PC-9 (cell line): ENCODE measurements at regions not wholly inside any gene's neighbourhood (a gene's known extent, or its start where the extent isn't known, plus 50 kb on each side); places are given as distances from the start of the nearest gene placed in this dataset.

Experiments used
- BruUV-seq: library from RNA; stranded (reverse); fragments of 400-500 nt; replicated peaks from 2 replicates; lab custom pipeline; 2021; lab: Mats Ljungman, UMichigan
- CTCF ChIA-PET: fragments of 300-600 bp; sonication (Branson Sonifier 250); formaldehyde crosslinking; loops from one replicate; lab custom pipeline; 2022; ENCODE audit warnings: antibody characterized with exemption; lab: Charles Lee
- POLR2A ChIA-PET: fragments of 300-600 bp; sonication (Branson Sonifier 250); formaldehyde crosslinking; loops from one replicate; lab custom pipeline; 2022; ENCODE audit warnings: antibody characterized with exemption; ENCODE audit not compliant: unreplicated experiment; lab: Charles Lee
- DNase-seq, 2 experiments: peaks; one replicate each; pipeline versions ENCODE4 v3.0.0 to v3.0.0-alpha.2; 2015 to 2022; ENCODE audit warnings: mixed read lengths in 1 of 2
- H2AFZ ChIP-seq: fragments of 200-600 bp; sonication (generic); 2 replicates; pipeline ENCODE4 v1.8.1; 2017; ENCODE audit warnings: antibody characterized with exemption
- H3F3A ChIP-seq: fragments of 200-600 bp; sonication (generic); 2 replicates; pipeline ENCODE4 v1.8.1; 2017; ENCODE audit warnings: antibody characterized with exemption, mild to moderate bottlenecking, low read depth; ENCODE audit not compliant: insufficient read depth
- H3K27ac ChIP-seq: fragments of 200-600 bp; sonication (generic); 2 replicates; pipeline ENCODE4 v1.6.1; 2016; ENCODE audit warnings: mixed run types
- H3K27me3 ChIP-seq: fragments of 200-600 bp; sonication (generic); 2 replicates; pipeline ENCODE4 v1.6.1; 2016; ENCODE audit warnings: low read depth, mixed run types; ENCODE audit not compliant: insufficient read depth
- H3K36me3 ChIP-seq: fragments of 200-600 bp; sonication (generic); 2 replicates; pipeline ENCODE4 v1.6.1; 2016; ENCODE audit warnings: low read depth, mixed run types
- H3K4me1 ChIP-seq: fragments of 200-600 bp; sonication (generic); replicated peaks from 2 replicates; pipeline ENCODE4 v1.6.1; 2016; ENCODE audit warnings: mixed run types; ENCODE audit not compliant: insufficient read depth
- H3K4me2 ChIP-seq: fragments of 200-600 bp; sonication (generic); 2 replicates; pipeline ENCODE4 v1.6.1; 2017; ENCODE audit warnings: mixed run types
- H3K4me3 ChIP-seq: fragments of 200-600 bp; sonication (generic); 2 replicates; pipeline ENCODE4 v1.6.1; 2016; ENCODE audit warnings: mixed run types
- H3K79me2 ChIP-seq: fragments of 200-600 bp; sonication (generic); 2 replicates; pipeline ENCODE4 v1.6.1; 2017; ENCODE audit warnings: low read depth, mixed run types
- H3K9me2 ChIP-seq: fragments of 200-600 bp; sonication (generic); 2 replicates; pipeline ENCODE4 v1.8.1; 2017; ENCODE audit warnings: mild to moderate bottlenecking; ENCODE audit not compliant: insufficient read depth
- H3K9me3 ChIP-seq: fragments of 200-600 bp; sonication (generic); 2 replicates; pipeline ENCODE4 v1.8.1; 2016; ENCODE audit warnings: low read depth; ENCODE audit not compliant: insufficient read depth
- H4K20me1 ChIP-seq: fragments of 200-600 bp; sonication (generic); 2 replicates; pipeline ENCODE4 v1.8.1; 2017; ENCODE audit not compliant: insufficient read depth
- EZH2 ChIP-seq: fragments of 200-600 bp; sonication (generic); IDR thresholded peaks from 2 replicates; pipeline ENCODE4 v1.8.0; 2017; ENCODE audit warnings: antibody characterized with exemption, low read depth
- intact Hi-C: fragments of 100-400 bp; cut with micrococcal nuclease; formaldehyde crosslinking; loops from one replicate; pipeline ENCODE4 v1.10.0; 2022; ENCODE audit not compliant: unreplicated experiment
- TF ChIP-seq, protein P1 (sequence below): fragments of 200-600 bp; sonication (generic); conservative IDR thresholded peaks from 2 replicates; pipeline ENCODE4 v1.6.1; 2017; ENCODE audit warnings: mixed run types, antibody characterized with exemption, mild to moderate bottlenecking, moderate library complexity

DNA sequence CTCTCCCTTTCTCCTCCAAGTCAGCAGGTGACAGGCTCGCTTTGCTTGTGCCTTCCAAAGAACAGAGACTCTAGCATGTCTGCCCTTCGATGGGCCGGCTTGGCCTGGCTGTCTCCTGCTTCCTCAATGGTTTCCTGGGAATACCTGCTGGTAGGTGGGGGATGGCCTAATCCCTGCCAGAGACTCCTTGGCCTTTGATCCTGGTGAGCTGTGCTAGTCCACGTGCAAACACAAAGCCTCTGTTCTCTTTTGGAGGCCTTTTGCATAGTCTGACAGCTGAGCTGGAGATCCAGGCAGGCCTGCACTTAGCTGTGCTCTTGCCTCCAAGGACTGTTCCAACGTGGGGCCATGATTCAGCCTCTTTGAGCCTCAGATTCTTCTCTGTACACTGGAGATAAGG lies 67.6 kb downstream of the ARL4C start:
- POLR2A ChIA-PET, result no interaction called here
- no peaks in the 10 kb centered on the region for H4K20me1 ChIP-seq
- TF ChIP-seq, protein P1, sequence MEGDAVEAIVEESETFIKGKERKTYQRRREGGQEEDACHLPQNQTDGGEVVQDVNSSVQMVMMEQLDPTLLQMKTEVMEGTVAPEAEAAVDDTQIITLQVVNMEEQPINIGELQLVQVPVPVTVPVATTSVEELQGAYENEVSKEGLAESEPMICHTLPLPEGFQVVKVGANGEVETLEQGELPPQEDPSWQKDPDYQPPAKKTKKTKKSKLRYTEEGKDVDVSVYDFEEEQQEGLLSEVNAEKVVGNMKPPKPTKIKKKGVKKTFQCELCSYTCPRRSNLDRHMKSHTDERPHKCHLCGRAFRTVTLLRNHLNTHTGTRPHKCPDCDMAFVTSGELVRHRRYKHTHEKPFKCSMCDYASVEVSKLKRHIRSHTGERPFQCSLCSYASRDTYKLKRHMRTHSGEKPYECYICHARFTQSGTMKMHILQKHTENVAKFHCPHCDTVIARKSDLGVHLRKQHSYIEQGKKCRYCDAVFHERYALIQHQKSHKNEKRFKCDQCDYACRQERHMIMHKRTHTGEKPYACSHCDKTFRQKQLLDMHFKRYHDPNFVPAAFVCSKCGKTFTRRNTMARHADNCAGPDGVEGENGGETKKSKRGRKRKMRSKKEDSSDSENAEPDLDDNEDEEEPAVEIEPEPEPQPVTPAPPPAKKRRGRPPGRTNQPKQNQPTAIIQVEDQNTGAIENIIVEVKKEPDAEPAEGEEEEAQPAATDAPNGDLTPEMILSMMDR, result no peak
- no peak for TF ChIP-seq EZH2
- no peak overlapping the region for H2AFZ ChIP-seq
- no peak for DNase-seq
- H3K36me3 ChIP-seq, result no peaks in the 10 kb centered on the region
- CTCF ChIA-PET, result no interaction called here
- BruUV-seq, result no TSS peak
- H3K9me2 ChIP-seq, result no peaks in the 10 kb centered on the region
- no peak overlapping the region for H3K27ac ChIP-seq
- no peak overlapping the region for H3K4me3 ChIP-seq
- no peak overlapping the region for H3K4me2 ChIP-seq
- H3K4me1 ChIP-seq, result peaks cover 39% of the 10 kb centered on the region
- peaks cover 15% of the 10 kb centered on the region for H3F3A ChIP-seq
- H3K9me3 ChIP-seq, result no peaks in the 10 kb centered on the region; the same call in 1 of the 2 replicates
- intact Hi-C loops, result loop anchor here (5.0 to 10.0 kb wide), 2 partner anchors 553 to 734 kb away; partner anchors contain the start of gene UGT1A6
- no peaks in the 10 kb centered on the region for H3K27me3 ChIP-seq
- no peaks in the 10 kb centered on the region for H3K79me2 ChIP-seq

DNA sequence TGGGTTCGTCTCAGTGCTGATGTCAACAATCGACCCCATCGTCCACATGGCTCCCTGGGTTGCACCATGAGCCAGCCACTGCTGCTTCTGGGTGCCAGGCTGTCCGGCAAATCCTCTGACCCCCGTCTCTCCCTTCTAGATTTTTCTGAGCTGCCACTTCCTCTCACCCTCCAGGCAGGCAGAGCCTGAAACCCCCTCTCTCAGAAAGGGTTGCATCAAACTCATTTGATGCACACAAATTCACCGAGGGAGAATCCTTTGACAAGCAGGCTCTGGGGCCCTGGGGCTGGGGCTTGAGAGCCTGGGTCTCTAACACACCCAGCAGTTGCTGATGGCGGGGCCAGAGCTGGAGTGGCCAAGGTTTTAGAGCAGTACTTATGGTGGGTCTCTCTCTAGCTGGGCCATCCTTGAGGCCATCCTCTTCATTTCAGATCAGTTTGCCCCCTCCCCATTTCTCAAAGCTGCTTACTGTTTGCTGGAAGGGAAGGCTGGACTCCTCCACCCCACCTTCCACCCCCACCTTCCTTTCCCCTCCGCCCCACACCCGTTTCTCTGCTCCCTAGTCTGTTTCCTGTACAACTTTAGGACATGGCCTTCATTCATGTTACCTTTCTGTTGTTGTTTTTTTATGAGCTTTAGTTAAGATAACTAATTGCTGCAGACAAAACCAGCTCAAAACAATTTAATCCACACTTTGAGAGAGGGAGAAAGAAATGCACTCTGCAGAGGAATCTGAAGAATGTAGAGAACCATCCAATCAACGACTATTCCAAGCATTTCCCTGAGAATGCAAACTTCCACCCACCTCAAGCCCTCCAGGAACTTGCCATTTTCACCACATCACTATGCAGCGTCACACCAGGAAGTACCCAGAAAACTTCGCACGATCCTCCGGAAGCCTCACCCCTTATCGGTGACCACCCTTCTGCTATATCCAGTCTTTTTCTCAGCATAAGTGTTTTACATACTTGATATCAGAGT lies 69.5 kb downstream of the ARL4C start:
- no peak overlapping the region for H3K4me3 ChIP-seq
- H3K9me2 ChIP-seq, result no peaks in the 10 kb centered on the region
- TF ChIP-seq, protein P1, result no peak
- TF ChIP-seq EZH2, result no peak
- H3K4me1 ChIP-seq, result peaks cover 58% of the 10 kb centered on the region
- intact Hi-C loops, result loop anchor here (1.0 to 10.0 kb wide), 7 partner anchors 25 to 733 kb away; partner anchors contain the start of gene UGT1A6
- no peaks in the 10 kb centered on the region; the same call in 1 of the 2 replicates for H3K9me3 ChIP-seq
- H3K36me3 ChIP-seq, result no peaks in the 10 kb centered on the region
- ChIA-PET POLR2A (interaction anchor here (0.5 to 1.2 kb wide), 21 partner anchors 20 to 1571 kb away, joined by 3 to 31 read pairs (median 6); partner anchors contain the start of gene ARL4C), CTCF (interaction anchor here (0.6 kb wide), 1 partner anchor 122 kb away, joined by 5 read pairs; no protein-coding TSS in a partner anchor)
- peak overlapping the region; percentile 45; the same call in 1 of the 2 replicates for H3K4me2 ChIP-seq
- peak overlapping the region; percentile 65 for H3K27ac ChIP-seq
- no peaks in the 10 kb centered on the region for H4K20me1 ChIP-seq
- H3K79me2 ChIP-seq, result no peaks in the 10 kb centered on the region
- no peaks in the 10 kb centered on the region for H3K27me3 ChIP-seq
- peak; percentile 84 to 86 for DNase-seq
- H2AFZ ChIP-seq, result no peak overlapping the region
- peaks cover 33% of the 10 kb centered on the region for H3F3A ChIP-seq
- TSS peak; percentile 92 for BruUV-seq

DNA sequence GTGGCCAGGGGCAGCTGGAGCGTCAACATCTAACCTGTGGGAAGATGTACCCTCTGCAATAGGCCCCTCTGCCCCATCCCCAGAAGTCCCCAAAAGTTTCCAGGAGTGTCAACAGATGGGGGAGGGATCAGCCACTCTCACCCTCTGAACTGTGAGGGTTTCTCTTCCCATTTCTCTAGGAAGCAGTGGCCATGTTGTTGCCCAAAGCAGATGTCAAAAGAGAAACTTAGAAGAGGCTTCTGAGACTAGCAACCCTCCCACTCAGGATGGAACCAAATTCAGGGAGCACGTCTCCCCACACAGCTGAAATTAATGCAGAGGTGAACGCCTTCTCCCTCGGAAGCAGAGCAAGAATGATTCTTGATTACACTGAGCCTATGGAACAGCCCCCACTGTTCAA lies 70.3 kb downstream of the ARL4C start:
- Histone ChIP-seq H2AFZ (no peak overlapping the region), H3K36me3 (no peaks in the 10 kb centered on the region), H3K27ac (peak overlapping the region; percentile 44), H3K79me2 (no peaks in the 10 kb centered on the region), H3K9me2 (no peaks in the 10 kb centered on the region), H4K20me1 (no peaks in the 10 kb centered on the region), H3K9me3 (no peaks in the 10 kb centered on the region; the same call in 1 of the 2 replicates), H3F3A (peaks cover 38% of the 10 kb centered on the region), H3K4me1 (peaks cover 64% of the 10 kb centered on the region), H3K4me3 (no peak overlapping the region), H3K4me2 (peak overlapping the region; percentile 45), H3K27me3 (no peaks in the 10 kb centered on the region)
- no peak for TF ChIP-seq EZH2
- TF ChIP-seq, protein P1, result no peak
- ChIA-PET POLR2A (interaction anchor here (0.5 kb wide), 1 partner anchor 111 kb away, joined by 4 read pairs; no protein-coding TSS in a partner anchor), CTCF (interaction anchor here (0.6 to 1.0 kb wide), 5 partner anchors 61 to 1167 kb away, joined by 3 to 19 read pairs (median 7); no protein-coding TSS in a partner anchor)
- peak in 1 of 2 experiments; percentile 30 for DNase-seq
- no TSS peak for BruUV-seq
- intact Hi-C loops, result loop anchor here (1.0 to 10.0 kb wide), 8 partner anchors 26 to 732 kb away; partner anchors contain the start of gene UGT1A6
